GM12892 (cell line): ENCODE measurements at regions not wholly inside any gene's neighbourhood (a gene's known extent, or its start where the extent isn't known, plus 50 kb on each side); places are given as distances from the start of the nearest gene placed in this dataset.

Experiments used
- DNase-seq: peaks from one replicate; pipeline ENCODE4 v3.0.0; 2011; ENCODE audit not compliant: insufficient read length
- FAIRE-seq: peaks from 2 replicates; lab custom pipeline; 2011; peaks lifted over from hg19 to GRCh38; lab: Jason Lieb, UNC
- POLR2A ChIP-seq: IDR thresholded peaks from 2 replicates; pipeline ENCODE4 v1.6.1; 2011; ENCODE audit warnings: low read depth, low read length, control low read depth
- POLR2AphosphoS5 ChIP-seq: IDR thresholded peaks from 2 replicates; pipeline ENCODE4 v1.6.1; 2011; ENCODE audit warnings: low read depth, low read length, control low read depth
- TAF1 ChIP-seq: IDR thresholded peaks from 2 replicates; pipeline ENCODE4 v1.6.1; 2011; ENCODE audit warnings: low read depth, mild to moderate bottlenecking, control low read depth, low read length, borderline replicate concordance

- FAIRE-seq (peak; percentile 88), DNase-seq (peak; percentile 19)
- TF ChIP-seq POLR2AphosphoS5 = no peak
- TF ChIP-seq TAF1 = no peak
- TF ChIP-seq POLR2A = no peak
Measured at GRCh38 chr2:147082850-147083522, 761.8 kb upstream of the ACVR2A start.

DNA sequence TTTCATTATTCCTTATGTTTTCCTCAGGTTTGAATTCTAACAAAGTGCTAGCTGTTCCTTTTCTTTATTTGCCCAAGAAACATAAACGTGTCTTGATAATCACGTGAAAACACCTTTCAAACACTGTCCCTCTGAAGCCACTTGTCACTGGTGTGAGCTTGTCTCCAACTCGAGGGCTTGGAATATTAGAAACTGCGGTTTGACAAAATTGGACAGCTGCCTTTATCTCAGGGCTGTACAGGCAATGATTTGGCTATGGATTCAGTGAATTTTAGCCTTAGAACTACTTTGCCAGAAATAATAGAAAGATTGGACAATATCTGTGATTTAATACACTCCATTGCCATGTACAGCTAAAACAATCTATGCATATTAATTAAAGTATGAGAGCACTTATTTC, 763.0 kb upstream of the ACVR2A start:
- TF ChIP-seq TAF1 (no peak), POLR2AphosphoS5 (no peak), POLR2A (no peak)
- DNase-seq (no peak), FAIRE-seq (no peak)

GRCh38 chr2:147076634-147077033, 768.2 kb upstream of the ACVR2A start:
- no peak for DNase-seq
- no peak for FAIRE-seq
- TF ChIP-seq POLR2A (no peak), POLR2AphosphoS5 (no peak), TAF1 (no peak)

DNA sequence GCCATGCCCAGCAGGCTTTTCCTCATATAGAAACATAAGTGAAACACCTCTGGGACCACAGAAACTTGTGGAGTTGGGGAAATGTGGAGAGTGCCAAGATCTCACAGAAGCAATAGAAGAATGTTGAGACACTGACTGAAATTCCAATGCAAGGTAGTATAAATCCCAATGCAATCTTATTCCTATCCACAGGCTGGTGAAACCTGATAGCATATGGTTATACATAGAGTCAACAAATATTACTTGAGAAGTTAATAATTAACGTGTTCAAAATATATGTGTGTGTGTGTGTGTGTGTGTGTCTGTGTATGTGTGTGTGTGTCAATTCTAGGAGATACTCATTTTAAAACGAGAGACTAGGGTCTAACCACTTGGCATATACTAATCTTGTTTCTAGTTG, 776.8 kb upstream of the ACVR2A start:
- TF ChIP-seq TAF1 (no peak), POLR2AphosphoS5 (no peak), POLR2A (no peak)
- DNase-seq = no peak
- FAIRE-seq = no peak

DNA sequence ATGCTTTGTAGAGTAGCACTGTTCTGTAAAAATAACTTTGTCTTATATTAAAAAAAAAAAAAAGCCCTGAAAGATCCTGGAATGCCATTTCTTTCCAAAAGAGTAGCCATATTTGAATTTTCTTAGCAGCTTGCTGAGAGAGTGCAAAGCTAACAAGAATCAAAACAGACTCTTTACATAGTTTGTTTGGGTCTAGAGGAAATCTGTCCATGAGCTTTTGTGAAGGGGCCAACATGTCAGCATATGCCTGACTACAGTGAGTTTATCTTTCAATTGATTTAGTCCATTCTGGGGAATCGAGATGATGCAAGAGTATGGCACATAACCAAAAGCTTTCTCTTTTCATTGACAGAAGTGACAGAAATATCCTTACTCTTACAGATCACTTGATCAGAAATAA, 777.7 kb upstream of the ACVR2A start:
- FAIRE-seq (no peak), DNase-seq (no peak)
- TF ChIP-seq POLR2A (no peak), POLR2AphosphoS5 (no peak), TAF1 (no peak)

- no peak for TF ChIP-seq POLR2A
- TF ChIP-seq TAF1 = no peak
- TF ChIP-seq POLR2AphosphoS5 = no peak
- DNase-seq (no peak), FAIRE-seq (no peak)
Measured at GRCh38 chr2:147062073-147062472, 782.8 kb upstream of the ACVR2A start.

GRCh38 chr2:147061269-147061668, 783.6 kb upstream of the ACVR2A start:
- DNase-seq (no peak), FAIRE-seq (no peak)
- TF ChIP-seq POLR2AphosphoS5 = no peak
- TF ChIP-seq POLR2A = no peak
- no peak for TF ChIP-seq TAF1

DNA sequence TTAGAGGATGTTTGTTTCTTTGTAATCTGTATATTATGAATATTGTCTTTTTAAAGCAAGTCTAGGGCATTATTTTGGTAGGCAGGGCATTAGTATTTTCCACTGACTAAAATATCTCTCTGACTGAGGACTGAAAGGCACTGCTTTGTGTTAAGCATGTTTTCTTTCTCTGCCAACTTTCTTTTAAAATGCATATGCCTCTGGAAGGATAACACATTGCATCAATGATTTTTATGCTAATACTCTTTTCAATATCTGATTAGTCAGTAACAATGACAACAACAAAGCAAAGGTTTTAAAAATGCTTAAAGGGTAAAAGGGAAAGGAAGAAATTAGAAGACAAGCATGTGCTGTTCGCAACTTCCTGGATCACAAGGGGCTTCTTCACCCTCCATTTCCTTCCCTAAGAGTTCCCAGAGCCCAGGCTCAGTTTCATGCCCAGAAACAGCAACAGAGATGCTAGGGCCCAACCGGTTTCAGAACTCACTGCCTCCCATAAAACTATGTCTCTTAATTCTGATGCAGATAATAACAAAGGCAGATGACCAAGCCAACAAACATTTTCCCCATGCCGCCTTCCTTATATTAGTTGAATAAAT, 786.8 kb upstream of the ACVR2A start:
- DNase-seq (no peak), FAIRE-seq (no peak)
- TF ChIP-seq POLR2A = no peak
- no peak for TF ChIP-seq TAF1
- no peak for TF ChIP-seq POLR2AphosphoS5

- TF ChIP-seq POLR2AphosphoS5 (no peak), POLR2A (no peak), TAF1 (no peak)
Measured at GRCh38 chr2:147051814-147052213, 793.0 kb upstream of the ACVR2A start.

DNA sequence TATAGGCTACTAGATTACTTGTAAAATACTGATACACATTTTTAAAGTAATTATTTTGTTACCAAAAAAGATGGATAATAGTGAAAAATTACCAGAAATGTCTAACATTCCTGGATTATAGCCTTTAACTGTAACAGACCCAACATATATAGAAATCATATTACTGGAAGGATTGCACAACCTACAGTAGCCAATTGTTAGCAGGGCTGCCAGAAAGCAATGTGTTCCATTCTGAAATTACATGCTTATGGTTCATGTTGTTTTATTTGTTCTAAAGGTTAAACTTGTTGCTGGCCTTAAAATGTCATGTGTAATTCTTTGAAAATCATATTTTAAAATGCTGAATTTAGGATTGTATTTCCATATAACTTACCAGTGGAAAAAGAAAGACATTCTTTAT, 793.6 kb upstream of the ACVR2A start:
- DNase-seq (no peak), FAIRE-seq (no peak)
- no peak for TF ChIP-seq POLR2A
- TF ChIP-seq TAF1 = no peak
- TF ChIP-seq POLR2AphosphoS5 = no peak

More at GRCh38 chr2:147051814-147052213, 793.0 kb upstream of the ACVR2A start:
- FAIRE-seq (no peak), DNase-seq (no peak)

DNA sequence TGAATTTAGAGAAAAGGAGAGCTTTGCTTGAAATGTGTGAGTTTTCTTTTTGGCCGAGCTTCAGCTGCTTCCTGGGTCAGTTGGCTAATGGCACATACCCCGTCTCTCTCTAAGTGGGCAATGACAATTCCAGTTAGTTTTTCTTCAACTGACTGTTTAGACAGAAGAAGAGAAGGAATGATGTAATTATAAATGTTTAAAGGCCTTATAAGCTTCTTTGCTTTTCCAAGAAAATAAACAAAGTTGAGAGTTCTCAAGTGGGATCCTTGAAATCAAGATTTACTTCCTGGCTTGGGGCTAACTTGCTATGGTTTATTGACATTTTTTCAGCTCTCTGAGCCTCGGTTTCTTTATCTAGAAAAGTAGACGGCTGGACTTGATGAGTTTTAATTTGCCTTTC, 794.9 kb upstream of the ACVR2A start:
- FAIRE-seq (no peak), DNase-seq (no peak)
- TF ChIP-seq POLR2AphosphoS5 (no peak), POLR2A (no peak), TAF1 (no peak)

DNA sequence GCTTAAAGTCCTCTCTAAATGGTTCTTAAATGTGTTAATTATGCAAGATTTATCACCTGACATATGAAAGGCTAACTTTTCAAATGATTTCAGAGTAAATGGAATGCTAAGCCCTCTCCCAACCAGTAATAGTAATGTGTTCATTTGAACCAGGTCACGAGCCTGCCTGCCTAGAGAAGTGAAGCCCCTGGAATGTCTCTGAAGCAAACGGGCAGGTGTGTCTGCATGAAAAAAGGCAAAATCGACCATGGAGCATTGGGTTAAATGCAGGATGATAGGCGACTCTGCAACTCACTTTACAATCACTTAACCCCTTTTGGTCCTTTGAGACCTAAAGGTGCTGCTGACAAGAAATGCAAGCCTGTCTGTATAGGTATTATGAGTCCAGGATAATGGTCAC, 798.4 kb upstream of the ACVR2A start:
- DNase-seq (no peak), FAIRE-seq (no peak)
- no peak for TF ChIP-seq POLR2A
- no peak for TF ChIP-seq POLR2AphosphoS5
- no peak for TF ChIP-seq TAF1

DNA sequence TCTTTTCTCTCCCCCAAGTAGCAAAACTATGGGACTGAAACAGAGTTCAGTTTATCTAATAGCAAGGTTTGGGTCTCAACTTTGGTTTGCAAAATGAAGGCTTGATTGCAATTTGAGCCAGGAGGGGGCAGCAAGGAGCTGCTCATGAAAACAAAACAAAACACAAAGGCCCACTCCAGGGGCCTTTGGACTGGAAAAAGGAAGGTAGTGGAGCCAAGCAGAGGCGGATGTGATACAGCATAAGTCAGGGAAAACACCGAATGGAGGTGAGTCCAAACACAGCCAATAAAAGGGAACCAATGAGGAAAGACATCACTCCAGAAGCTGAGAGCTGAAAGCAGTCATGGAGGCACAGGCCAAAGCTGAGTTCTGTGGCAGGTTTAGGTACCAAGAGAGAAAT, 799.7 kb upstream of the ACVR2A start:
- FAIRE-seq (no peak), DNase-seq (no peak)
- TF ChIP-seq POLR2AphosphoS5 (no peak), TAF1 (no peak), POLR2A (no peak)
